SK-N-SH (cell line): ENCODE measurements at regions not wholly inside any gene's neighbourhood (a gene's known extent, or its start where the extent isn't known, plus 50 kb on each side); places are given as distances from the start of the nearest gene placed in this dataset.

Experiments used
- CTCF ChIA-PET: fragments of 300-600, 350-600 bp; formaldehyde crosslinking; extraction: SDS; loops from one replicate; lab custom pipeline; 2021; lab: Yijun Ruan, JAX
- POLR2A ChIA-PET: fragments of 350-600 bp; sonication (Branson Sonifier 250); formaldehyde crosslinking; extraction: SDS; loops from one replicate; lab custom pipeline; 2020; ENCODE audit warnings: antibody characterized with exemption, inconsistent platforms; lab: Yijun Ruan, JAX
- DNase-seq: peaks from one replicate; pipeline ENCODE4 v3.0.0; 2012
- H2AFZ ChIP-seq: fragments of 200-600 bp; sonication (generic); 2 replicates; pipeline ENCODE4 v1.8.1; 2016; ENCODE audit warnings: antibody characterized with exemption, mild to moderate bottlenecking, low read depth
- H3F3A ChIP-seq: fragments of 200-600 bp; sonication (generic); replicated peaks from 2 replicates; pipeline ENCODE3; 2016; ENCODE audit warnings: antibody characterized with exemption, mild to moderate bottlenecking; ENCODE audit not compliant: insufficient read depth
- H3K27ac ChIP-seq, 2 experiments: fragments of 200-500 bp in 1 of 2; fragments of 200-600 bp in 1 of 2; sonication (Bioruptor generic) in 1 of 2; sonication (generic), shearing (Covaris generic) in 1 of 2; 2 replicates each; pipeline versions ENCODE4 v1.5.1 to v1.6.1; 2014 to 2016; ENCODE audit warnings: low read depth in 2 of 2, inconsistent platforms in 1 of 2, low read length in 1 of 2, mild to moderate bottlenecking in 1 of 2, mixed read lengths in 1 of 2
- H3K27me3 ChIP-seq: fragments of 200-600 bp; sonication (generic), shearing (Covaris generic); 2 replicates; pipeline ENCODE4 v1.6.1; 2016; ENCODE audit warnings: mixed run types; ENCODE audit not compliant: insufficient read depth
- H3K36me3 ChIP-seq, 2 experiments: fragments of 200-500 bp in 1 of 2; fragments of 200-600 bp in 1 of 2; sonication (Bioruptor generic) in 1 of 2; sonication (generic) in 1 of 2; replicated peaks in 1 of 2; 2 replicates each; pipeline versions ENCODE3 to v1.5.1; 2014 to 2016; ENCODE audit warnings: low read length in 1 of 2, mild to moderate bottlenecking in 1 of 2; ENCODE audit not compliant: insufficient read depth in 2 of 2, control insufficient read depth in 1 of 2
- H3K4me1 ChIP-seq, 2 experiments: fragments of 200-500 bp in 1 of 2; fragments of 200-600 bp in 1 of 2; sonication (Bioruptor generic) in 1 of 2; sonication (generic), shearing (Covaris generic) in 1 of 2; 2 replicates each; pipeline versions ENCODE4 v1.5.1 to v1.6.1; 2014 to 2016; ENCODE audit warnings: low read depth in 1 of 2, low read length in 1 of 2, mixed run types in 1 of 2; ENCODE audit not compliant: insufficient read depth in 2 of 2, control insufficient read depth in 1 of 2
- H3K4me2 ChIP-seq: fragments of 200-600 bp; sonication (generic), shearing (Covaris generic); 2 replicates; pipeline ENCODE4 v1.6.1; 2017; ENCODE audit warnings: mixed run types
- H3K4me3 ChIP-seq, 2 experiments: fragments of 200-500 bp in 1 of 2; fragments of 200-600 bp in 1 of 2; sonication (Bioruptor generic) in 1 of 2; sonication (generic), shearing (Covaris generic) in 1 of 2; 2 replicates each; pipeline versions ENCODE4 v1.5.1 to v1.8.1; 2014 to 2016; ENCODE audit warnings: low read depth in 2 of 2, inconsistent platforms in 1 of 2, low read length in 1 of 2, mild to moderate bottlenecking in 1 of 2, mixed read lengths in 1 of 2, moderate library complexity in 1 of 2
- H3K79me2 ChIP-seq: fragments of 200-600 bp; sonication (generic); 2 replicates; pipeline ENCODE4 v1.8.1; 2017; ENCODE audit warnings: mild to moderate bottlenecking; ENCODE audit not compliant: insufficient read depth
- H3K9ac ChIP-seq: fragments of 200-600 bp; sonication (generic); 2 replicates; pipeline ENCODE4 v1.6.1; 2017; ENCODE audit warnings: mixed run types
- H3K9me2 ChIP-seq: fragments of 200-600 bp; sonication (generic); 2 replicates; pipeline ENCODE4 v1.6.1; 2017; ENCODE audit warnings: mixed run types
- H3K9me3 ChIP-seq: fragments of 200-600 bp; sonication (generic); 2 replicates; pipeline ENCODE4 v1.6.1; 2017; ENCODE audit warnings: mixed run types, mild to moderate bottlenecking, moderate library complexity
- H4K20me1 ChIP-seq: fragments of 200-600 bp; sonication (generic); 2 replicates; pipeline ENCODE4 v1.6.1; 2017; ENCODE audit warnings: mild to moderate bottlenecking, mixed run types; ENCODE audit not compliant: insufficient read depth
- CHD2 ChIP-seq: fragments of 150-350 bp; IDR thresholded peaks from 2 replicates; pipeline ENCODE4 v1.6.1; 2018; ENCODE audit warnings: low read length; ENCODE audit not compliant: partially characterized antibody
- CTCF ChIP-seq: fragments of 200-600 bp; sonication (generic); IDR thresholded peaks from 2 replicates; pipeline ENCODE4 v1.6.1; 2017; ENCODE audit warnings: antibody characterized with exemption, mild to moderate bottlenecking, moderate library complexity
- EP300 ChIP-seq, 2 experiments: IDR thresholded peaks; 2 replicates each; pipeline versions ENCODE4 v1.4.0 to v1.6.1; 2012; ENCODE audit warnings: borderline replicate concordance in 1 of 2, low read depth in 1 of 2, low read length in 1 of 2
- FOXJ3 ChIP-seq: sonication (generic); formaldehyde crosslinking; IDR thresholded peaks from 2 replicates; pipeline ENCODE4 v1.5.1; 2020; ENCODE audit warnings: mild to moderate bottlenecking, missing genetic modification reagents
- GABPA ChIP-seq: IDR thresholded peaks from 2 replicates; pipeline ENCODE4 v1.4.0; 2012; ENCODE audit warnings: low read depth, mild to moderate bottlenecking
- IRF3 ChIP-seq: fragments of 150-350 bp; IDR thresholded peaks from 2 replicates; pipeline ENCODE4 v1.6.1; 2016; ENCODE audit warnings: mild to moderate bottlenecking, low read depth, low read length
- MAX ChIP-seq: IDR thresholded peaks from 2 replicates; pipeline ENCODE4 v1.4.0; 2012; ENCODE audit warnings: low read depth
- MEF2A ChIP-seq: IDR thresholded peaks from 2 replicates; pipeline ENCODE4 v1.4.0; 2012; ENCODE audit warnings: low read depth, borderline replicate concordance
- MXI1 ChIP-seq: IDR thresholded peaks from 2 replicates; pipeline ENCODE4 v1.6.1; 2012; ENCODE audit warnings: mild to moderate bottlenecking, low read depth, low read length, improper control_type of control experiment
- NFIC ChIP-seq: IDR thresholded peaks from 2 replicates; pipeline ENCODE4 v1.4.0; 2012; ENCODE audit warnings: borderline replicate concordance
- NRF1 ChIP-seq: IDR thresholded peaks from 2 replicates; pipeline ENCODE4 v1.6.1; 2012; ENCODE audit warnings: low read depth, mild to moderate bottlenecking, low read length
- PBX3 ChIP-seq: IDR thresholded peaks from 2 replicates; pipeline ENCODE4; 2012
- RAD21 ChIP-seq: IDR thresholded peaks from 2 replicates; pipeline ENCODE4 v1.6.1; 2012; ENCODE audit warnings: mild to moderate bottlenecking, low read length
- RFX5 ChIP-seq: IDR thresholded peaks from 2 replicates; pipeline ENCODE4 v1.6.1; 2012; ENCODE audit warnings: mild to moderate bottlenecking, improper control_type of control experiment, low read length
- RXRA ChIP-seq: IDR thresholded peaks from 2 replicates; pipeline ENCODE4 v1.4.0; 2012; ENCODE audit warnings: low read depth, mild to moderate bottlenecking, borderline replicate concordance
- TAF1 ChIP-seq: IDR thresholded peaks from 2 replicates; pipeline ENCODE4 v1.6.1; 2012; ENCODE audit warnings: low read depth, mild to moderate bottlenecking, low read length, moderate library complexity, borderline replicate concordance
- TCF12 ChIP-seq: IDR thresholded peaks from 2 replicates; pipeline ENCODE4 v1.4.0; 2012
- TEAD4 ChIP-seq: IDR thresholded peaks from 2 replicates; pipeline ENCODE4 v1.4.0; 2012; ENCODE audit warnings: mild to moderate bottlenecking, borderline replicate concordance; ENCODE audit not compliant: insufficient read depth
- USF1 ChIP-seq: IDR thresholded peaks from 2 replicates; pipeline ENCODE4 v1.4.0; 2012; ENCODE audit warnings: low read depth, borderline replicate concordance
- WGBS: methylation state at CpG from one replicate; pipeline ENCODE4 v1.1.6; 2017; ENCODE audit warnings: low lambda C conversion rate; 5-methylcytosine and 5-hydroxymethylcytosine counted together

- WGBS, result 50% methylated on average over 1 of the region's 1 CpG
- H3K9me2 ChIP-seq, result no peaks in the 10 kb centered on the region
These were observed 1036.5 kb downstream of the SQOR start for GRCh38 chr15:46671336-46671735.

GRCh38 chr15:46672041-46672440 is 1037.2 kb downstream of the SQOR start:
- 34% methylated on average over 5 of the region's 5 CpGs for WGBS
- CTCF ChIA-PET, result no interaction called here
- H3K9me3 ChIP-seq, result no peaks in the 10 kb centered on the region
- TF ChIP-seq NFIC, result no peak
- TF ChIP-seq FOXJ3 (CRISPR knock-in tag), result no peak
- no peak for TF ChIP-seq TEAD4
- no peak for TF ChIP-seq PBX3
- no peak for TF ChIP-seq NRF1
- no peak for TF ChIP-seq MXI1
- TF ChIP-seq GABPA, result no peak
- no peak for TF ChIP-seq RAD21
- no peak for TF ChIP-seq MAX
- TF ChIP-seq MEF2A, result no peak
- no peak for TF ChIP-seq IRF3
- TF ChIP-seq TCF12, result no peak
- TF ChIP-seq TAF1, result no peak
- TF ChIP-seq CTCF, result no peak
- TF ChIP-seq USF1, result no peak
- TF ChIP-seq EP300 (IDR thresholded peaks at IDR 0.05; ENCODE audit: borderline replicate concordance in 1 of 2, low read depth in 1 of 2, low read length in 1 of 2), result no peak

More at GRCh38 chr15:46671336-46671735, 1036.5 kb downstream of the SQOR start:
- H3K4me2 ChIP-seq, result no peak overlapping the region
- H3K27ac ChIP-seq, result no peak overlapping the region
- ChIA-PET CTCF (no interaction called here), POLR2A (no interaction called here)
- no peaks in the 10 kb centered on the region for H3K79me2 ChIP-seq
- H3K9ac ChIP-seq, result no peak overlapping the region
- H3F3A ChIP-seq, result no peaks in the 10 kb centered on the region
- no peak for TF ChIP-seq RFX5
- no peak for TF ChIP-seq PBX3
- TF ChIP-seq IRF3, result no peak
- TF ChIP-seq CHD2, result no peak
- TF ChIP-seq RXRA, result no peak
- no peaks in the 10 kb centered on the region for H4K20me1 ChIP-seq
- H2AFZ ChIP-seq, result no peak overlapping the region
- H3K4me1 ChIP-seq, result no peaks in the 10 kb centered on the region
- no peaks in the 10 kb centered on the region for H3K27me3 ChIP-seq
- no peaks in the 10 kb centered on the region for H3K36me3 ChIP-seq
- no peak for DNase-seq
- H3K4me3 ChIP-seq, result no peak overlapping the region
- H3K9me3 ChIP-seq, result no peaks in the 10 kb centered on the region

More at GRCh38 chr15:46672041-46672440, 1037.2 kb downstream of the SQOR start:
- H3K27ac ChIP-seq, result no peak overlapping the region
- POLR2A ChIA-PET, result no interaction called here
- H3K4me1 ChIP-seq, result no peaks in the 10 kb centered on the region
- H3K4me2 ChIP-seq, result no peak overlapping the region
- H3K79me2 ChIP-seq, result no peaks in the 10 kb centered on the region
- no peaks in the 10 kb centered on the region for H3K27me3 ChIP-seq
- no peak for DNase-seq
- no peak overlapping the region for H2AFZ ChIP-seq
- no peaks in the 10 kb centered on the region for H3F3A ChIP-seq
- no peak overlapping the region for H3K9ac ChIP-seq
- H4K20me1 ChIP-seq, result no peaks in the 10 kb centered on the region
- no peaks in the 10 kb centered on the region for H3K36me3 ChIP-seq
- no peak overlapping the region for H3K4me3 ChIP-seq
- no peaks in the 10 kb centered on the region for H3K9me2 ChIP-seq
